NCI-H526 treated with DMSO at 0.1 percent for 48 hours (cell line): ENCODE measurements at regions not wholly inside any gene's neighbourhood (a gene's known extent, or its start where the extent isn't known, plus 50 kb on each side); places are given as distances from the start of the nearest gene placed in this dataset.

Source experiments
- DNase-seq: peaks from one replicate; lab custom pipeline; 2025; lab: John Stamatoyannopoulos, UW

GRCh38 chr2:11102956-11103860 is 52.1 kb upstream of the SLC66A3 start:
- no peak for DNase-seq

GRCh38 chr2:11103984-11104793 is 51.1 kb upstream of the SLC66A3 start:
- no peak for DNase-seq

- DNase-seq, result no peak
Measured at GRCh38 chr2:11104794-11105660, 50.2 kb upstream of the SLC66A3 start.
